Neural cell (in vitro differentiated cells): ENCODE measurements at regions not wholly inside any gene's neighbourhood (a gene's known extent, or its start where the extent isn't known, plus 50 kb on each side); places are given as distances from the start of the nearest gene placed in this dataset.

ENCODE experiments used
- CTCF ChIP-seq: fragments of 450-650 bp; IDR thresholded peaks from 2 replicates; pipeline ENCODE4 v1.5.1; 2014; ENCODE audit warnings: antibody characterized with exemption, mild to moderate bottlenecking, moderate library complexity; ENCODE audit not compliant: poor library complexity, severe bottlenecking
- POLR2AphosphoS5 ChIP-seq: IDR thresholded peaks from 2 replicates; pipeline ENCODE4 v1.6.1; 2012
- TAF1 ChIP-seq: IDR thresholded peaks from 2 replicates; pipeline ENCODE4 v1.6.1; 2012; ENCODE audit warnings: low read depth

GRCh38 chr11:28858076-28858475, 749.9 kb downstream of the METTL15 start:
- no peak for TF ChIP-seq CTCF
- TF ChIP-seq TAF1 = no peak
- TF ChIP-seq POLR2AphosphoS5 = no peak
